HEK293T (cell line): ENCODE measurements at regions not wholly inside any gene's neighbourhood (a gene's known extent, or its start where the extent isn't known, plus 50 kb on each side); places are given as distances from the start of the nearest gene placed in this dataset.

Experiments used
- CTCF ChIA-PET: fragments of 350-600 bp; formaldehyde crosslinking; extraction: SDS; loops from one replicate; lab custom pipeline; 2021; ENCODE audit warnings: antibody characterized with exemption, inconsistent platforms; lab: Yijun Ruan, JAX
- POLR2A ChIA-PET: fragments of 350-600 bp; formaldehyde crosslinking; extraction: SDS; loops from one replicate; lab custom pipeline; 2020; ENCODE audit warnings: antibody characterized with exemption, inconsistent platforms; lab: Yijun Ruan, JAX
- DNase-seq: peaks from one replicate; pipeline ENCODE4 v3.0.0; 2012; ENCODE audit warnings: mixed read lengths; ENCODE audit errors: extremely low spot score
- ARNT ChIP-seq: fragments of 450-650 bp; IDR thresholded peaks from 2 replicates; pipeline ENCODE4 v1.6.1; 2017; ENCODE audit warnings: mild to moderate bottlenecking
- BHLHE40 ChIP-seq: fragments of 450-650 bp; IDR thresholded peaks from 2 replicates; pipeline ENCODE4 v1.6.1; 2016; ENCODE audit warnings: mild to moderate bottlenecking, moderate library complexity, borderline replicate concordance
- CTBP1 ChIP-seq: fragments of 450-650 bp; IDR thresholded peaks from 2 replicates; pipeline ENCODE4 v1.6.1; 2016; ENCODE audit warnings: borderline replicate concordance
- ELF4 ChIP-seq: fragments of 450-650 bp; IDR thresholded peaks from 2 replicates; pipeline ENCODE4 v1.6.1; 2017; ENCODE audit warnings: antibody characterized with exemption
- FOXA1 ChIP-seq: fragments of 450-650 bp; IDR thresholded peaks from 2 replicates; pipeline ENCODE4 v1.6.1; 2016; ENCODE audit warnings: mild to moderate bottlenecking
- FOXK2 ChIP-seq: fragments of 450-650 bp; IDR thresholded peaks from 2 replicates; pipeline ENCODE4 v1.6.1; 2016; ENCODE audit warnings: mild to moderate bottlenecking
- FOXM1 ChIP-seq: fragments of 450-650 bp; IDR thresholded peaks from 2 replicates; pipeline ENCODE4 v1.6.1; 2017; ENCODE audit warnings: mild to moderate bottlenecking, borderline replicate concordance
- HDGF ChIP-seq: fragments of 450-650 bp; IDR thresholded peaks from 2 replicates; pipeline ENCODE4 v1.6.1; 2017; ENCODE audit warnings: antibody characterized with exemption, borderline replicate concordance
- L3MBTL2 ChIP-seq: fragments of 450-650 bp; conservative IDR thresholded peaks from 2 replicates; pipeline ENCODE4 v1.6.1; 2016; ENCODE audit warnings: mild to moderate bottlenecking
- LEF1 ChIP-seq: fragments of 450-650 bp; IDR thresholded peaks from 2 replicates; pipeline ENCODE4 v1.6.1; 2017; ENCODE audit warnings: mild to moderate bottlenecking, borderline replicate concordance
- NFRKB ChIP-seq: fragments of 450-650 bp; IDR thresholded peaks from 2 replicates; pipeline ENCODE4 v1.6.1; 2016; ENCODE audit warnings: mild to moderate bottlenecking, moderate library complexity
- PKNOX1 ChIP-seq: fragments of 450-650 bp; IDR thresholded peaks from 2 replicates; pipeline ENCODE4 v1.6.1; 2016
- SP1 ChIP-seq: fragments of 450-650 bp; IDR thresholded peaks from 2 replicates; pipeline ENCODE4 v1.6.1; 2017
- SUZ12 ChIP-seq: fragments of 450-650 bp; IDR thresholded peaks from 2 replicates; pipeline ENCODE4 v1.6.1; 2016; ENCODE audit warnings: mild to moderate bottlenecking
- TARDBP ChIP-seq: fragments of 450-650 bp; IDR thresholded peaks from 2 replicates; pipeline ENCODE4 v1.6.1; 2016
- ZNF384 ChIP-seq: fragments of 450-650 bp; IDR thresholded peaks from 2 replicates; pipeline ENCODE4 v1.6.1; 2016

GRCh38 chr3:159128628-159129027 is 326.8 kb downstream of the MFSD1 start:
- ChIA-PET CTCF (no interaction called here), POLR2A (no interaction called here)
- no peak for TF ChIP-seq FOXA1
- no peak for DNase-seq

- no peak for TF ChIP-seq ELF4
- TF ChIP-seq FOXM1 = no peak
- no peak for TF ChIP-seq FOXA1
- no peak for TF ChIP-seq CTBP1
- TF ChIP-seq ARNT = no peak
- TF ChIP-seq NFRKB = no peak
- TF ChIP-seq SP1 = no peak
- no peak for TF ChIP-seq PKNOX1
- no peak for TF ChIP-seq HDGF
- TF ChIP-seq FOXK2 = no peak
- TF ChIP-seq SUZ12 = no peak
- TF ChIP-seq LEF1 = no peak
- no peak for TF ChIP-seq TARDBP
- TF ChIP-seq L3MBTL2 = no peak
- TF ChIP-seq ZNF384 = no peak
- TF ChIP-seq BHLHE40 = no peak
- POLR2A ChIA-PET = no interaction called here
- DNase-seq = peak; percentile 10
- CTCF ChIA-PET = interaction anchor here (1.1 kb wide), 1 partner anchor 28 kb away, joined by 4 read pairs; no protein-coding TSS in a partner anchor
Measured at GRCh38 chr3:159130108-159130507, 328.3 kb downstream of the MFSD1 start.

- DNase-seq = no peak
- TF ChIP-seq HDGF (no peak), BHLHE40 (no peak), FOXK2 (no peak), FOXA1 (no peak), CTBP1 (no peak)
- CTCF ChIA-PET = no interaction called here
- POLR2A ChIA-PET = no interaction called here
Measured at GRCh38 chr3:159131376-159131775, 329.5 kb downstream of the MFSD1 start.

GRCh38 chr3:159137949-159138348 is 336.1 kb downstream of the MFSD1 start:
- CTCF ChIA-PET = no interaction called here

GRCh38 chr3:159139326-159139725 is 337.5 kb downstream of the MFSD1 start:
- DNase-seq = no peak
- TF ChIP-seq SP1 = no peak
- TF ChIP-seq HDGF = no peak
- no peak for TF ChIP-seq CTBP1
- no peak for TF ChIP-seq ZNF384
- no peak for TF ChIP-seq SUZ12
- CTCF ChIA-PET = no interaction called here
- POLR2A ChIA-PET = no interaction called here

More at GRCh38 chr3:159137949-159138348, 336.1 kb downstream of the MFSD1 start:
- DNase-seq = no peak
- TF ChIP-seq TARDBP (no peak), PKNOX1 (no peak), L3MBTL2 (no peak), LEF1 (no peak), SP1 (no peak), ELF4 (no peak), CTBP1 (no peak), BHLHE40 (no peak), HDGF (no peak), FOXA1 (no peak), ARNT (no peak), SUZ12 (no peak)
- POLR2A ChIA-PET = no interaction called here

GRCh38 chr3:159144472-159144871 is 342.6 kb downstream of the MFSD1 start:
- POLR2A ChIA-PET = no interaction called here
- DNase-seq = no peak
- TF ChIP-seq L3MBTL2 (no peak), TARDBP (no peak), FOXA1 (no peak), NFRKB (no peak), SP1 (no peak), FOXK2 (no peak), PKNOX1 (no peak), BHLHE40 (no peak), HDGF (no peak), SUZ12 (no peak), ZNF384 (no peak)
- CTCF ChIA-PET = no interaction called here

- CTCF ChIA-PET = no interaction called here
- DNase-seq = no peak
- no peak for TF ChIP-seq ELF4
- TF ChIP-seq TARDBP = no peak
- TF ChIP-seq FOXK2 = no peak
- POLR2A ChIA-PET = no interaction called here
Measured at GRCh38 chr3:159144891-159145290, 343.0 kb downstream of the MFSD1 start.
